Mesendoderm (in vitro differentiated cells): ENCODE measurements at regions not wholly inside any gene's neighbourhood (a gene's known extent, or its start where the extent isn't known, plus 50 kb on each side); places are given as distances from the start of the nearest gene placed in this dataset.
"Not testable (repeated sequence)": the region's sequence is repeated elsewhere in the genome, so short reads cannot be mapped to it uniquely, and the experiment has no call there.

ENCODE experiments used
- DNase-seq: peaks from one replicate; pipeline ENCODE4 v3.0.0; 2013
- H2AK5ac ChIP-seq: 2 replicates; pipeline ENCODE4 v1.6.1; 2013; ENCODE audit warnings: low read length, inconsistent platforms
- H2BK120ac ChIP-seq: 2 replicates; pipeline ENCODE4 v1.6.1; 2013; ENCODE audit warnings: low read depth, mild to moderate bottlenecking, low read length, moderate library complexity, mixed read lengths
- H2BK15ac ChIP-seq: replicated peaks from 2 replicates; pipeline ENCODE4 v1.6.1; 2013; ENCODE audit warnings: low read depth, mild to moderate bottlenecking, moderate library complexity
- H2BK5ac ChIP-seq: 2 replicates; pipeline ENCODE4 v1.6.1; 2013; ENCODE audit warnings: low read length, inconsistent platforms
- H3K18ac ChIP-seq: 2 replicates; pipeline ENCODE4 v1.6.1; 2013; ENCODE audit warnings: mild to moderate bottlenecking, low read length, mixed read lengths
- H3K23ac ChIP-seq: one replicate; pipeline ENCODE4 v1.6.1; 2013; ENCODE audit warnings: low read length
- H3K27ac ChIP-seq: 2 replicates; pipeline ENCODE4 v1.5.1; 2013; ENCODE audit warnings: low read depth, mild to moderate bottlenecking, inconsistent platforms, low read length, moderate library complexity
- H3K27me3 ChIP-seq: 2 replicates; pipeline ENCODE4 v1.6.1; 2013; ENCODE audit warnings: low read length, control low read depth, mild to moderate bottlenecking, inconsistent platforms; ENCODE audit not compliant: insufficient read depth, poor library complexity
- H3K36me3 ChIP-seq: 2 replicates; pipeline ENCODE4 v1.6.1; 2013; ENCODE audit warnings: low read length, inconsistent platforms; ENCODE audit not compliant: control insufficient read depth, insufficient read depth
- H3K4ac ChIP-seq: one replicate; pipeline ENCODE4 v1.6.1; 2013; ENCODE audit warnings: low read depth, mild to moderate bottlenecking, low read length, moderate library complexity
- H3K4me1 ChIP-seq: 2 replicates; pipeline ENCODE4 v1.6.1; 2013; ENCODE audit warnings: low read depth, low read length, inconsistent platforms; ENCODE audit not compliant: control insufficient read depth
- H3K4me2 ChIP-seq: 2 replicates; pipeline ENCODE4 v1.6.1; 2013; ENCODE audit warnings: low read length
- H3K4me3 ChIP-seq: 2 replicates; pipeline ENCODE4 v1.5.1; 2013; ENCODE audit warnings: mild to moderate bottlenecking, low read length
- H3K56ac ChIP-seq: one replicate; pipeline ENCODE4 v1.6.1; 2013; ENCODE audit warnings: low read length
- H3K79me1 ChIP-seq: 2 replicates; pipeline ENCODE4 v1.6.1; 2013; ENCODE audit warnings: low read length, inconsistent platforms
- H3K79me2 ChIP-seq: 2 replicates; pipeline ENCODE4 v1.6.1; 2013; ENCODE audit warnings: mild to moderate bottlenecking, low read length; ENCODE audit not compliant: control insufficient read depth, insufficient read depth
- H3K9ac ChIP-seq: 2 replicates; pipeline ENCODE4 v1.6.1; 2013; ENCODE audit warnings: low read length, inconsistent platforms
- H4K5ac ChIP-seq: one replicate; pipeline ENCODE4 v1.6.1; 2013; ENCODE audit warnings: low read length
- H4K8ac ChIP-seq: one replicate; pipeline ENCODE4 v1.6.1; 2013; ENCODE audit warnings: low read depth, mild to moderate bottlenecking, control low read depth, low read length, moderate library complexity
- WGBS: extraction: QIAGEN DNeasy Blood & Tissue Kit; methylation state at CpG from one replicate; pipeline ENCODE4 v1.1.7; 2013; ENCODE audit warnings: low lambda C conversion rate, missing lambda C conversion rate; ENCODE audit not compliant: insufficient coverage; ENCODE audit errors: extremely low coverage; 5-methylcytosine and 5-hydroxymethylcytosine counted together

DNA sequence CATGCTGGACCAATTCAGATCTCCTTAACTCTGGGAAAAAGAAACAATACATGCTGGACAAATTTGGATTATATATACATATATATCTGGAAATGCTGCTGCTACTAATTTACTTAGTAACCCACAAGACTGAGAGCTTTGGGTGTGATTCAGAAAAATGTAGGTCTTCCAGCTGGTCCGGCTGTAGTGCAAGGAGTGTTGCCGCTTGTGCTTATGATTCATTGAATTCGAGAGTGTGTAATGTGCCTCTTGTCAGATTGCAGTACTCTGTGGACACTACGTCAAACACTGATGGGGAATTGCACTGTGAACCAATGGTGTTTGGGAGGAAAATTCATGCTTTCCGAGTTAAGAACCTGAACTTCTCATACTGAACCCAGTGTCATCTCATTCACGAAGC lies 1155.5 kb downstream of the EPHA7 start:
- Histone ChIP-seq H3K18ac (no peak overlapping the region), H3K9ac (no peak overlapping the region), H3K4me3 (no peak overlapping the region), H2BK15ac (no peak overlapping the region), H2BK120ac (no peak overlapping the region), H4K5ac (no peak overlapping the region), H3K56ac (no peak overlapping the region), H3K79me2 (no peaks in the 10 kb centered on the region), H2AK5ac (no peak overlapping the region), H3K4ac (no peak overlapping the region), H3K27me3 (no peaks in the 10 kb centered on the region), H3K23ac (no peak overlapping the region), H3K79me1 (no peaks in the 10 kb centered on the region), H4K8ac (no peak overlapping the region), H3K4me2 (no peak overlapping the region), H3K4me1 (no peaks in the 10 kb centered on the region), H3K36me3 (no peaks in the 10 kb centered on the region), H3K27ac (no peak overlapping the region), H2BK5ac (no peak overlapping the region)
- no peak for DNase-seq
- no CpG with 5 or more reads among the region's 6 CpGs for WGBS

DNA sequence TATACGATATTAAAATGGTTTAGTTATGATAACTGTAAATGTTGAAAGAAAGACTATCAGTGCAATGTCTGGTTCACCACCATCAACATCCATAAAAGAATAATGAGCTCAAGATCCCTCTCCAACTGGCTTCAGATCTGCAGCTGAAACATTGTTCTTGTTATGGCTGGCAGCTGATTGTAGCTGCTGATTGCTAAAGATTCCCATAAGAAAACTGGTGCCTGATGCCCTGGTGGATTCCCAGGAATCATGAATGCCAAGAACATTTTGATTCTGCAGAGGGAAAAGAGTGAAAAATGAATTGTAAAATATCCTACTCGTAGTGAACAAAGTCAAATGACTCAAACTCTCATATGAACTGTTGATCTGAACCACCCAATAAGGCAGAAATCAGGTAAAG lies 1160.2 kb downstream of the EPHA7 start:
- WGBS = 100% methylated on average over 1 of the region's 2 CpGs
- H3K27me3 ChIP-seq = no peaks in the 10 kb centered on the region

DNA sequence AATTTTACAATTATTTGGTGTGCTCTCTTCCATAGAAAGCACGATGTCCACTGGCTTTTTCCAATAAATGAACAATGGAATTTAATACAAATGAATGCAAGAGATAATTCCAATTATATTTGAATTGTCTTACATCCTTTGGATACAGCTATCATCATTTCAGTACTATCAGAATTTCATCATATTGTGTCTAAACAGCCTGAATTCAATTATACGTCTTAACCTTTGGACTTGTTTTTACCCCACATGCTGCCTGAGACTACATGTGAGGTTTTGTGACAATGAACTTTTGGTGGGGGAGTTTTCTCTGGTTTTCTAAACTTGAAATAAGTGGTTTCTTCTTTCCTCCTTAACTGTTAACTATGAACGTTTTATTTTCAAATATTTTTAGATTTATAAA lies 1176.0 kb downstream of the EPHA7 start:
- H3K4me1 ChIP-seq = no peaks in the 10 kb centered on the region
- no peak overlapping the region for H3K9ac ChIP-seq
- no peak overlapping the region for H3K23ac ChIP-seq
- H3K27me3 ChIP-seq = no peaks in the 10 kb centered on the region
- no peaks in the 10 kb centered on the region for H3K79me2 ChIP-seq
- WGBS = no CpG with 5 or more reads among the region's 3 CpGs
- no peak overlapping the region for H3K4ac ChIP-seq
- H4K8ac ChIP-seq = no peak overlapping the region
- no peak overlapping the region for H4K5ac ChIP-seq
- H3K18ac ChIP-seq = no peak overlapping the region
- H2BK5ac ChIP-seq = no peak overlapping the region
- H3K4me2 ChIP-seq = no peak overlapping the region
- no peak overlapping the region for H2BK120ac ChIP-seq
- DNase-seq = no peak
- H3K4me3 ChIP-seq = no peak overlapping the region
- no peak overlapping the region for H3K56ac ChIP-seq
- no peak overlapping the region for H3K27ac ChIP-seq
- no peaks in the 10 kb centered on the region for H3K36me3 ChIP-seq
- H2AK5ac ChIP-seq = no peak overlapping the region
- H3K79me1 ChIP-seq = no peaks in the 10 kb centered on the region
- no peak overlapping the region for H2BK15ac ChIP-seq

More for the DNA sequence above, 1160.2 kb downstream of the EPHA7 start:
- no peak overlapping the region for H3K23ac ChIP-seq
- H2BK120ac ChIP-seq = no peak overlapping the region
- H4K8ac ChIP-seq = no peak overlapping the region
- H3K79me1 ChIP-seq = no peaks in the 10 kb centered on the region
- H3K36me3 ChIP-seq = no peaks in the 10 kb centered on the region
- H2AK5ac ChIP-seq = no peak overlapping the region
- H3K27ac ChIP-seq = no peak overlapping the region
- no peak overlapping the region for H3K18ac ChIP-seq
- no peaks in the 10 kb centered on the region for H3K79me2 ChIP-seq
- H3K4me3 ChIP-seq = no peak overlapping the region
- no peak overlapping the region for H3K56ac ChIP-seq
- H3K4me2 ChIP-seq = no peak overlapping the region
- no peak for DNase-seq
- no peak overlapping the region for H2BK15ac ChIP-seq
- H2BK5ac ChIP-seq = no peak overlapping the region
- H3K4me1 ChIP-seq = no peaks in the 10 kb centered on the region
- H3K9ac ChIP-seq = no peak overlapping the region
- H4K5ac ChIP-seq = no peak overlapping the region
- H3K4ac ChIP-seq = no peak overlapping the region

DNA sequence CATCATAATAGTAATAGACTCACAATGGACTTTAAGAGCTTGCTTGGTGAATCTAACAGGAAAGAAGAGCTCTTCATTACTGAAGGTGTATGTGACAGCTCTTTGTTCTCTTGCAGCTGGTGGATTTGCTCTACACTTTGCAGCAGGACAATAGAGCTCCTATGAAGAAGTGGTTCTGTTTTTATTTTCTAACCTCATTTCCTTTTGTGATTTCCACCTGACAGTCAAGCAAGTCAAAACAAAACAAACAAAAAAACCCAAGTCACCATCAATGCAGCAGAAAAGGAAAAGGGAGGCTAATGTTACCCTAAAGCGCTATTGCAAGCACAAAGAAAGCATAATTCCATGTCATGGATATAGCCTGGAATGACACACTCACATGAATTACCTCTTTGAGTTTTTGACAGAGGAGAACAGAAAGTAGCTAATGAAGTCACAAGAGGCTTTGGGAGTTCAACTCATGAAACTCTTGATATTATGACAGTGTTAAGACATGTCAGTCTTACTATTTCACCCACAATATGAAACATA lies 1188.1 kb downstream of the EPHA7 start:
- Histone ChIP-seq H3K79me2 (no peaks in the 10 kb centered on the region), H3K56ac (no peak overlapping the region), H3K27me3 (no peaks in the 10 kb centered on the region), H3K4ac (no peak overlapping the region), H2BK5ac (no peak overlapping the region), H4K5ac (no peak overlapping the region), H3K18ac (no peak overlapping the region), H3K9ac (no peak overlapping the region), H3K36me3 (no peaks in the 10 kb centered on the region), H3K4me2 (no peak overlapping the region), H3K27ac (no peak overlapping the region), H3K4me1 (no peaks in the 10 kb centered on the region), H4K8ac (no peak overlapping the region), H2BK15ac (no peak overlapping the region), H2BK120ac (no peak overlapping the region), H3K4me3 (no peak overlapping the region), H3K23ac (no peak overlapping the region), H2AK5ac (no peak overlapping the region), H3K79me1 (no peaks in the 10 kb centered on the region)
- DNase-seq = no peak
- no CpG with 5 or more reads among the region's 1 CpG for whole genome bisulfite sequencing

DNA sequence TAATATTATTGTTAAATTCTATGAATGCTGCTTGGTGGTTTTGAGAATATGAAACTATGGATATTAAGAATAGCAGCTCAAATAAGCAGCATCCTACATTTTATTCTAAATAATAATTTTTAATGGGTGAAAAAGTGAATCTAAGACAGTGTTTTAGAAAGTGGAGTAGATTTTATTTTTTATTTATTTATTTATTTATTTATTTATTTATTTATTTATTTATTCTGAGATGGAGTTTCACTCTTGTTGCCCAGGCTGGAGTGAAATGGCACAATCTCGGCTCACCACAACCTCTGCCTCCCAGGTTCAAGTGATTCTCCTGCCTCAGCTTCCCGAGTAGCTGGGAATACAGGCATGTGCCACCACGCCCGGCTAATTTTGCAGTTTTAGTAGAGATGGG lies 1199.4 kb downstream of the EPHA7 start:
- H2BK120ac ChIP-seq, H2BK5ac ChIP-seq, H3K4me3 ChIP-seq, H2AK5ac ChIP-seq, H3K4ac ChIP-seq, H3K36me3 ChIP-seq, H3K4me1 ChIP-seq, H3K18ac ChIP-seq, H4K5ac ChIP-seq, H3K23ac ChIP-seq, H3K56ac ChIP-seq, H2BK15ac ChIP-seq, H4K8ac ChIP-seq, H3K4me2 ChIP-seq, H3K27ac ChIP-seq, H3K79me2 ChIP-seq, H3K9ac ChIP-seq, H3K27me3 ChIP-seq, DNase-seq, H3K79me1 ChIP-seq: not testable (repeated sequence)
- no CpG with 5 or more reads among the region's 4 CpGs for WGBS

DNA sequence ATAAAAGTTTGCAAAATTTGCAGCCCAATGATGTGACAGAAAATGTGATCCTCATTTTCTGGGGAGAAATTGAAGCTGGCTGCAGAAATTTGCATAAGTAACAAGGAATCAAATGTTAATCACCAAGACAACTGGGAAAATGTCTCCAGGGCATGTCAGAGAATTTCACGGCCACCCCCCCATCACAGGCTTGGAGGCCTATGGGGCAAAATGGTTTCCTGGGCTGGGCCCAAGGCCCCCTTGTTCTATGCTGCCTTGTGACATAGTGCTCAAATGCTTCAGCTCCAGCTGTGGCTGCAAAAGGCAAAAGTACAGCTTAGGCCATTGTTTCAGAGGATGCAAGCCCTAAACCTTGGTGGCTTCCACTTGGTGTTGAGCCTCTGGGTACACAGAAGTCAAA lies 1202.6 kb downstream of the EPHA7 start:
- no peak overlapping the region for H3K56ac ChIP-seq
- H2BK120ac ChIP-seq = no peak overlapping the region
- H3K9ac ChIP-seq = no peak overlapping the region
- no CpG with 5 or more reads among the region's 1 CpG for WGBS
- H2AK5ac ChIP-seq = no peak overlapping the region
- H3K79me2 ChIP-seq = no peaks in the 10 kb centered on the region
- H3K4me1 ChIP-seq = no peaks in the 10 kb centered on the region
- no peaks in the 10 kb centered on the region for H3K36me3 ChIP-seq
- no peak for DNase-seq
- no peak overlapping the region for H3K23ac ChIP-seq
- H3K18ac ChIP-seq = no peak overlapping the region
- no peak overlapping the region for H4K5ac ChIP-seq
- H3K4me3 ChIP-seq = no peak overlapping the region
- H3K4ac ChIP-seq = no peak overlapping the region
- no peaks in the 10 kb centered on the region for H3K27me3 ChIP-seq
- no peak overlapping the region for H2BK5ac ChIP-seq
- H3K27ac ChIP-seq = no peak overlapping the region
- no peaks in the 10 kb centered on the region for H3K79me1 ChIP-seq
- no peak overlapping the region for H2BK15ac ChIP-seq
- no peak overlapping the region for H3K4me2 ChIP-seq
- no peak overlapping the region for H4K8ac ChIP-seq
